ENCODE measurements at regions not wholly inside any gene's neighbourhood (a gene's known extent, or its start where the extent isn't known, plus 50 kb on each side); places are given as distances from the start of the nearest gene placed in this dataset.

DNA sequence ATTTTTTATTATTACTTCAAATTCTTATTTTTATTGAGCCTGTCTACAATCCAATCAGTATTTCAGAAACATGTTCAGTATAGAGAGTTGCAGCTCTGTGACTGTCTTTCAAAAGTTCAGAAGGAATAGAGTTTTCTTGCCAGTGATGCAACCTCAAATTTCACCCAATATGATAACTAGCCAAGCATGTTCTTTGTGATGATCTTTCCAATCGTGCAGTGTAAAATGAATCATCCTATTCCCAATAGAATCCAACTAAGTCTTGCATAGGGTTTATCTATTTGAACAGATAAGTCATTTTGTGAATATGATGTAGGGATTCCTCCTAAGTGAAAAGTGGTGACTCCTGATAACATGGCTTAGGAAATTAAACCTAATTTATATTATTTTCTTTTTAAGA is 937.8 kb downstream of the KCNJ2 start:
- no peaks in the 10 kb centered on the region for H4K20me1 ChIP-seq (ENCODE audit: insufficient read depth, low read length, poor library complexity, severe bottlenecking)
- no peaks in the 10 kb centered on the region for H3K4me1 ChIP-seq (ENCODE audit: insufficient read depth, low read length, poor library complexity, severe bottlenecking)
- no peak overlapping the region for H3K4me2 ChIP-seq (ENCODE audit: low read depth, low read length, poor library complexity, severe bottlenecking)
- H3K4me3 ChIP-seq (ENCODE audit: low read length, poor library complexity, severe bottlenecking): no peak overlapping the region
- H3F3A ChIP-seq (ENCODE audit: low read depth): no peaks in the 10 kb centered on the region
- no peaks in the 10 kb centered on the region for H3K27me3 ChIP-seq (ENCODE audit: insufficient read depth, low read length, poor library complexity, severe bottlenecking)
- no peaks in the 10 kb centered on the region for H3K9me2 ChIP-seq (replicated peaks; ENCODE audit: low read depth, low read length)
- TF ChIP-seq, protein P1, sequence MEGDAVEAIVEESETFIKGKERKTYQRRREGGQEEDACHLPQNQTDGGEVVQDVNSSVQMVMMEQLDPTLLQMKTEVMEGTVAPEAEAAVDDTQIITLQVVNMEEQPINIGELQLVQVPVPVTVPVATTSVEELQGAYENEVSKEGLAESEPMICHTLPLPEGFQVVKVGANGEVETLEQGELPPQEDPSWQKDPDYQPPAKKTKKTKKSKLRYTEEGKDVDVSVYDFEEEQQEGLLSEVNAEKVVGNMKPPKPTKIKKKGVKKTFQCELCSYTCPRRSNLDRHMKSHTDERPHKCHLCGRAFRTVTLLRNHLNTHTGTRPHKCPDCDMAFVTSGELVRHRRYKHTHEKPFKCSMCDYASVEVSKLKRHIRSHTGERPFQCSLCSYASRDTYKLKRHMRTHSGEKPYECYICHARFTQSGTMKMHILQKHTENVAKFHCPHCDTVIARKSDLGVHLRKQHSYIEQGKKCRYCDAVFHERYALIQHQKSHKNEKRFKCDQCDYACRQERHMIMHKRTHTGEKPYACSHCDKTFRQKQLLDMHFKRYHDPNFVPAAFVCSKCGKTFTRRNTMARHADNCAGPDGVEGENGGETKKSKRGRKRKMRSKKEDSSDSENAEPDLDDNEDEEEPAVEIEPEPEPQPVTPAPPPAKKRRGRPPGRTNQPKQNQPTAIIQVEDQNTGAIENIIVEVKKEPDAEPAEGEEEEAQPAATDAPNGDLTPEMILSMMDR (conservative IDR thresholded peaks at IDR 0.05; ENCODE audit: low read length): no peak
- no peak for TF ChIP-seq EZH2phosphoT487 (IDR thresholded peaks at IDR 0.05; ENCODE audit: borderline replicate concordance)
- no peaks in the 10 kb centered on the region for H3K79me2 ChIP-seq (ENCODE audit: insufficient read depth, low read length)
- no peaks in the 10 kb centered on the region for H3K9me3 ChIP-seq (ENCODE audit: insufficient read depth, low read depth, low read length)
- H3K9ac ChIP-seq (ENCODE audit: low read depth, low read length, poor library complexity, severe bottlenecking): no peak overlapping the region
- no peak overlapping the region for H2AFZ ChIP-seq (ENCODE audit: low read length)
- no peaks in the 10 kb centered on the region for H3K36me3 ChIP-seq (ENCODE audit: insufficient read depth, low read length)

DNA sequence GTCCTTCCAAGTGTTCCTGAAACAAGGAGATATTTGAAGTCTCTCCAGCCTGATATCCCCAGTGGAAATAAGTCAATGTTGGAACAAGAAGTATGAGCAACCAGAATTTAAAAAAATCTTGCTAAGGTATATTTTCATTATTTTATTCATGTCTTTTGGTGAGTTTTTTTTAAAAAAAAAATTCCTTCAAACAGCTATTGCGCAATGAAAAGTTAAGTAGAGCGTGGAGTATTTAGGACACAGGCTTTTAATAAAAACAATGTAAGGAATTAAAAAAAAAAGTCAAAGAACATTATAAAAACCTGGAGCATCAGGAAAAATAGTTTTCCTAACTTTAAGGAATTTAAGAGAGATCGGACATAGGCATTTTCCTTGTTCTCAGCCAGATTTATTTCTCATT is 940.4 kb downstream of the KCNJ2 start:
- TF ChIP-seq, protein P1 (conservative IDR thresholded peaks at IDR 0.05; ENCODE audit: low read length): no peak
- no peak for TF ChIP-seq EZH2phosphoT487 (IDR thresholded peaks at IDR 0.05; ENCODE audit: borderline replicate concordance)
- H3K9me3 ChIP-seq (ENCODE audit: insufficient read depth, low read depth, low read length): peaks cover 6% of the 10 kb centered on the region; the same call in 1 of the 2 replicates

DNA sequence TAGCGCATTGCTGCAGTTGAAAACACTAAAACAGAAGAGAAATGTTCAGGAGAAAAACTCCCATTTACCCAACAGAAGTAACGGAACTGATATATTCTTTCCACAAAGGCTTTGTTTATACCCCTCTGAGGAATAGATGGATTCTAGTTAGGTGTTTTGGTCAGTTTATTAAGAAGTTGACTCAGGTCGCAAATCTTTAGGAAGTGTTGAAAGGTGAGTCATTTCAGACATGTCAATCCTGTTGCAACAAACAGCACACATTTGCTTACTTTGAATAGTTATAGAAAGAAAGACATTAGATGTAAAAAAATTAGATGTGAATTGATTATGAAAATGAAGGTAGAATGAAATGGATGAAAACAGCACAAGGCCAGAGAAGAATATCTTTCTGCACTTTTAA is 941.0 kb downstream of the KCNJ2 start:
- Histone ChIP-seq H3K27me3 (ENCODE audit: insufficient read depth, low read length, poor library complexity, severe bottlenecking) (no peaks in the 10 kb centered on the region), H3K4me1 (ENCODE audit: insufficient read depth, low read length, poor library complexity, severe bottlenecking) (no peaks in the 10 kb centered on the region), H3K4me2 (ENCODE audit: low read depth, low read length, poor library complexity, severe bottlenecking) (no peak overlapping the region), H2AFZ (ENCODE audit: low read length) (no peak overlapping the region), H3K36me3 (ENCODE audit: insufficient read depth, low read length) (no peaks in the 10 kb centered on the region), H3K79me2 (ENCODE audit: insufficient read depth, low read length) (no peaks in the 10 kb centered on the region), H3K9ac (ENCODE audit: low read depth, low read length, poor library complexity, severe bottlenecking) (no peak overlapping the region), H3K4me3 (ENCODE audit: low read length, poor library complexity, severe bottlenecking) (no peak overlapping the region), H4K20me1 (ENCODE audit: insufficient read depth, low read length, poor library complexity, severe bottlenecking) (no peaks in the 10 kb centered on the region), H3K9me3 (ENCODE audit: insufficient read depth, low read depth, low read length) (peaks cover 6% of the 10 kb centered on the region; the same call in 1 of the 2 replicates), H3K9me2 (replicated peaks; ENCODE audit: low read depth, low read length) (no peaks in the 10 kb centered on the region), H3F3A (ENCODE audit: low read depth) (no peaks in the 10 kb centered on the region)
- no peak for TF ChIP-seq EZH2phosphoT487 (IDR thresholded peaks at IDR 0.05; ENCODE audit: borderline replicate concordance)
- TF ChIP-seq, protein P1 (conservative IDR thresholded peaks at IDR 0.05; ENCODE audit: low read length): no peak

More for the DNA sequence above, 940.4 kb downstream of the KCNJ2 start:
- Histone ChIP-seq H2AFZ (ENCODE audit: low read length) (no peak overlapping the region), H3K9me2 (replicated peaks; ENCODE audit: low read depth, low read length) (no peaks in the 10 kb centered on the region), H3K36me3 (ENCODE audit: insufficient read depth, low read length) (no peaks in the 10 kb centered on the region), H3K9ac (ENCODE audit: low read depth, low read length, poor library complexity, severe bottlenecking) (no peak overlapping the region), H3K4me2 (ENCODE audit: low read depth, low read length, poor library complexity, severe bottlenecking) (no peak overlapping the region), H3K27me3 (ENCODE audit: insufficient read depth, low read length, poor library complexity, severe bottlenecking) (no peaks in the 10 kb centered on the region), H4K20me1 (ENCODE audit: insufficient read depth, low read length, poor library complexity, severe bottlenecking) (no peaks in the 10 kb centered on the region), H3K79me2 (ENCODE audit: insufficient read depth, low read length) (no peaks in the 10 kb centered on the region), H3F3A (ENCODE audit: low read depth) (no peaks in the 10 kb centered on the region), H3K4me1 (ENCODE audit: insufficient read depth, low read length, poor library complexity, severe bottlenecking) (no peaks in the 10 kb centered on the region), H3K4me3 (ENCODE audit: low read length, poor library complexity, severe bottlenecking) (no peak overlapping the region)

Measured in Loucy (cell line).